Right hindlimb (tissue), 1 donor: ENCODE measurements at regions not wholly inside any gene's neighbourhood (a gene's known extent, or its start where the extent isn't known, plus 50 kb on each side); places are given as distances from the start of the nearest gene placed in this dataset.

Experiments used
- DNase-seq: peaks from one replicate; pipeline ENCODE4 v3.0.0-alpha.2; 2018

DNA sequence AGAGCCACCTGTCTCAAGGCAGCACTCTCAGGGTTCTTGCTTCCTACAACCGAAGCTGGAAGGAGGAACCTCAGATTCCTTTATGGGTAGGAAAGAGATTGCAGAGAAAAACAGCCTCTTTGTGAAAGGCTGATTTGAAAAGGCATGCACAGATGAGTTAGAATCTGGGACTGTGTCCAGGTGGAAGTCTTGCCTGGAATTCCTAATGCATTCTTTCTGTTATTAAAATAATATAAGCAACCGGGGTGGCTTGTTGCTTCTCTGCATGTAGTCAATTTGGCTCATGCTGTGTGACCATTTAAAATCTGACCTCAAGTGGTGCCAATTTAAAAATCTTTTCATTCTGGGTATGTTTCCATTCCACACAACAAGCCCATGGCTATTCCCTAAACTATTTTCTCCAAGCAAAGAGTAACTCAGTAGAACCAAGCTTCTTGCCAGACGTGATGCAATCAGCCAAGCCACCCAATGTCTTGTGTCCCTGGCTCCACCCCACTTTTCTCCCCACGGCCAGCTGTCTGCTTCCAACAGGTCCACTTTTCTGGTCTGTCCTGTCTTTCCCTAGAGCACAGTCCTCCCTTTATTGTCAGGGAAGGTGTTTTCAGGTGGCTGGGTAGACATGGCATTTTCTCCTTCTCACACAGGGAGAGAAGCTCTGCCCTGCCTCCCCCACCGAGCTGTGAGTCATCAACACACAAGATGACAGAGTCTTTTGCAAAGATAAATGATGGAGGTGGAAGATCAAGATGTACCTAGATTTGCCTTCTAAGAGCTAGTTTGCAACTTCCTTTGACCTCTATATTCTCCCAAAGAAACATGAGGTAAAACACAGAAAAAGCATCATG is 394.3 kb downstream of the FOXO1 start:
- peak; percentile 62 for DNase-seq

DNA sequence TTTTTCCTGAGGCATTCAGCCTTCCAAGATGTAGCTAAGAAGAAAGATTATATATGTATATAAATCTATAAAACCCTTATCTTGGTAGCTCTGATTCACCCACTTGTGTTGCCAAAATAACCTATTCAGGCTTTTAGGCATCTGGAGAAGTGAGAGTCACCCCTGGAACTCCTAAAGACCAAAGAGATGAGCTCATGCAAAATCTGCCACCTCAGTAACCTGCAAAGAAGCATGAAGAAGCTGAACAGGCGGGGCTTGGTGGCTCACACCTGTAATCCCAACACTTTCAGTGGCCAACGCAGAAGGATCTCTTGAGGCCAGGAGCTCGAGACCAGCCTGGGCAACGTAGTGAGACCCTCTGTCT is 393.7 kb downstream of the FOXO1 start:
- DNase-seq, result no peak

DNA sequence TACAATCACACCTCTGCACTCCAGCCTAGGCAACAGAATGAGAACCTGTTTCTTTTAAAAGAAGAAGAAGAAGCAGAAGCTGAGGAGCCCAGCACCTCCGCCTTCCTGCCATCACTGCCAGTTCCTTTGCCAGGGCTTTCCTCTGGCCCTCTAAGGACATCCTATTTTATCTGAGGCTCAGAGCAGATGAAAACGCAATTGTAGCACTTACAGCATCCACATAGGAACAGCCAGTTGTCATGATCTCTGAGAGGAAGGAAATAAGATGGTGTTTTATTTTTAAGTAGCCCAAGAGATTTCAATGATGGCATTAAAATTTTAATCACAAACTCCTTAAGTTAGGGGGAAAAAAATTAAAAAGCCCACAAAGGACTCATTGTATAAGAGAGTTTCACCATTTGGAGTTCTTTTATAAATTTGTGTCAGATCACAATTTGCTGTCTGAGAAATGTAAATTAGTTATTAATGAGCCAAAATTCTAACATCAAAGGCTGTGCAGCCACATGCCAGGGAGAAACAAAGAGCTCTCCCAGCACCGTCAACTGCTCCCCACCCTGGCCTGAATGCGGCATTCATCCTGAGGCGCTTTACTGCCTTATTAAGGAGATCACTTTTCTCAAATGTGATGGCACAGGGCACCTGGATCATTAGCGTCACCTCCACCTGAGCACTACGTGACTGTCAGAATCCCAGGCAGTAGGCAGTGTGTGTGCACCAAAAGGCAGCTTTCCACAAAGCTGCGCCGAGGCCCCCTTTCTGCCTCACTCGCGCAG is 393.0 kb downstream of the FOXO1 start:
- no peak for DNase-seq

DNA sequence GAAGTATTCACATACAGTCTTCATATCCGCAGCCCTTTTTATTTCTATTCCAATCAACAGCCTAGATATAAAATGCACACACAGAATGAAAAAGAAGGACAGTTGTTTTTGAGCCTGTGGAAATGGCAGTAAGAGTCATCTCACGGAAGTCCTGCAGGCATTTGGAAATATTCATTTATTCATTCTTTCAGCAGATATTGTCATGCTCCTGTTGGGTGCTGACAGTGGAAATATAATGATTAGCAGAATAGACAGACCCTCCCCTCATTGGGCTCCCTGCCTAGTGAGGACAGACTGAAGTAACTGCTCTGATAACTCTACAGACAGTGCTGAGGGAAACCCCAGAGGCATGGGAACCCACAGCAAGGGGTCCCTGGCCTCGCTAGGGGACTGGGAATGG is 392.3 kb downstream of the FOXO1 start:
- no peak for DNase-seq

DNA sequence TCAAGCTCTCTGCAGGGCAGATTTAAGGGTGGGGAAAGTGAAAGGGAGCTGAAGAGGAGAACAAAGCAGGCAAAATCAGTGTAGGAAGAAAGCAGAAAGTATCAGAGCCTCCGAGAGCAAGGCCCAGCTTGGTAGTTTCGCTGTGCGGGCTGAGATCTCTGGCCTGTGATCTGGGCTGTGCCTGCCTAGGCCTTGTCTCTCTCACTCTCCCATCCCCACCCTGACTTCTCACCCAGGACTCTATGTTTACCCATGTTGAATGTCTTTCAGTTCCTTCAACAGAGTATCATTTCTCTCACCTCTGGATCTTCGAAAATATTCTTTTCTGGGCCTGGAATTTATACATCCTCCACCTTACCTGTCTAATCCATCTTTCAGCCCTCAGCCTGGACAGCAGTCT is 391.3 kb downstream of the FOXO1 start:
- DNase-seq, result no peak

DNA sequence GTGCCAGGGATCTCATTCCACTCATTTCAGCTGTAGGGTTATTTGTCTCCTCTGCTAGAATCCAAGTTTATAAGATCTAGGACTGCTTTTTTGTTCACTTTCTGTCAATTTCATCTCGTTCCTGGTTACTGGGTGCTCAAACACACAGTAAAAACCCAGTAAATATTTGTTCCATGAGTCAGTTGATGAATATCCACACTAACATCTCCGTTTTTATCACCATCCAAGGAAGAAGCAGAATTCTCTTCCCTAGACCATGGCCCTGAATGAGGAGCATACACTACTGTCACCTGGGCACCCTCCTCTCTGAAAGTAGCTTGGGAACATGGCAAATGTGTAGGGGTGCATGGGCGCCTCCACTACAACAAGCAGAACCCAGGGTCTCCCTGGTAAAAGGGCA is 390.8 kb downstream of the FOXO1 start:
- no peak for DNase-seq

DNA sequence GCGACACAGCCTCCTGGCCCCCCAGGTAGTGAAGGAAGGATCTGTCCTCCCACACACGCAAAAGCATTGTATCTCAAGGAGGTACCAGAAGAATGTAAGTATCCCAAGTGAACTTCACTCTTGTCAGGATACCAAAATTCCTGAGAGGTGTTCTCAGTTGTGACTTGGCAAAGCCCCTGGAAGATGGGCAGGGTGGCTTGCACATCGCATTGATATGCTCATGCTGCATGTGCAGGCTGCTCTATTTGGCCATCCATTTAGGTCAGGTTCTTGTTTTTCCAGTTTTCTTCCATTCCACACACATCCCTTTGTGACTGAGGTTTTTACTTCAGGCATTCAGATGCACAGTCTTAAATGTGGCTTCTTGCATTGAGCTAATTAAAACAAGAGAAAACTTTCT is 382.8 kb downstream of the FOXO1 start:
- DNase-seq, result no peak

DNA sequence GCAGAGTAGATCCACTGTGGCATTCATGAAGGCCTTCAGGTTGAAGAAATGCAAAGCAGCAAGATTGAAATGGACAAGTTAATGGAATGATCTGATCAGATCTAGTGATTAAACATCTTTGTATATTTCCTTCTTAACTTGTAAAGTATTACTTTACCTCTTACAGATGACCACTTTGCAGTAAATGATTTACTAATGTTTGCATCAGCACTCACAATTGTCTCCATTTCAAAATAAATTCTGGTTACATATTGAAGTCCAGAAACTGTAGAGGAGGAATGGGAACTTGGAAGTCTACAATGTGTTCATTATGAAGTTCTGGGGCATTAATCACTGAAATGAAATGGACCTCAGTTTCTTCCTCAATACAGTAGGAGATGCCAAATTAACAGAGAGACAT is 380.8 kb downstream of the FOXO1 start:
- DNase-seq, result no peak

DNA sequence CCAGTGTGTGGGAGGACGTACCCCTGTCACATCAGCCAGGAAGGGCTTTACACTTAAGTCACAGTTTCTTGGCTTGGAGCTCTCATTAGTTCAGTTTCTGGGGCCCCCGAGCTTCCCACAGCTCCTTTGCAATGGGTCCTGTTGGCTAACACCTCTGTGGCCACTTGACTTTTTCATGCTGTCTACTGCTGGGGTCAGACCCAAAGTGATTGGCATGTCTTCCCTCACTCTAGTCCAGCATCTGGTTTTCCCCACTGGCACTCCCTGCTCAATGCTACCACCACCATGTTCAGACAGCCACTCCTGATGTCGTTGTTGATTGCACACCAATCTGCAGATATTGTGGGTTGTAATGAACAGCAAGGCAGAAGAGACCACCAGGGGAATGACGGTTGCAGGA is 379.0 kb downstream of the FOXO1 start:
- no peak for DNase-seq

DNA sequence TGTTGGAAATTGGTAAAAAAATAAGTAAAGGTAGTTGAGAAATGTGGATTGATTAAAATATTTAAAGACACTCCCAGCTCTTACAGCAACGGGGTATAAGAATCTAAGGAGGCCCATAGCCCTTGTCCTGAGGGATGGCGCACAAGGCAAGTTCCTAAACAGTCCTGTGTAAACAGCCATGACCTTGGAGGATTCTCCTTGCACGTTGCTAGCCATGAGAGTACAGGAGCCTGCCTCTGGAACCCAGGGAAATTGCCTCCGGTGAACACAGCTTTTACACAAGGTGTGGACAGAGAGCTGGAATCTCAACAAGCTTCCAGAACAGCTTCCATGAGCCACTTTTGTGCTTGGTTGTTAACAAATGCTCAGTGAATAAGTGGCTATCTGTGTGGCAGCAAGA is 378.2 kb downstream of the FOXO1 start:
- no peak for DNase-seq

DNA sequence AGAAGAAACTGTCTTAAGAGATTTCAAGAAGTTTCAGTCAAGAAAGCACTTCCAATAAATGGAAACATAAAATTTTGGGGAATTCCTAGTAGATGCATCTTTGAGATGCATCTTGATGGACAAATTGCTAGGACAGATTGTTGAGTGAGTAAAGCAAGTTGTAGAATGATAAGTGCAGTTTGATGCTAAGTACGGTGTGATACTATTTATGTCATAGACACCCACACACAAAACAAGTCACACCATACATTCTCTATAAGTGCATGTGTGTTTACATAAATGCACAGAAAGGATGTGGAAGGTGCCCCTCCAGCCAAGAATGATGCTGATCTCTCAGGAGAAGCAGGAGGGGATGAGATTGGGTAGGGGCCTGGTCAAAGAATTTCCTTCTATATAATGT is 375.7 kb downstream of the FOXO1 start:
- DNase-seq, result no peak

DNA sequence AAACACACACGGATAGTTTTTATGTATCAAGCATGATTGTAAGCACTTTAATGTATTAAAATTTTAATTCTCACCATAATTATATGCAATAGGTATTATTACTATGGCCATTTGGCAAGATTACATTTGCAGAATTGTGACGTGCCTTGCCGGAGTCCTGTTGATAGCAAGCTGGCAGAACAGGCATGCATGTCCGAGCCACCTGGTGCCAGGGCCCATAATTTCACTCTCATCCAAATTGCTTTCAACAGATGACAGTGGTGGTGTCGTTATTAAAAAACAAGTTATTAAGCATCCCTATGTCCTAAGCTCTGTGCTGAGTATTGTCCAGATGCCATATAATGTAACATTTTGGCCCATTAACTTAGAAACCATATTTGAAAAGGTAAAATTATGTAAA is 374.3 kb downstream of the FOXO1 start:
- no peak for DNase-seq

DNA sequence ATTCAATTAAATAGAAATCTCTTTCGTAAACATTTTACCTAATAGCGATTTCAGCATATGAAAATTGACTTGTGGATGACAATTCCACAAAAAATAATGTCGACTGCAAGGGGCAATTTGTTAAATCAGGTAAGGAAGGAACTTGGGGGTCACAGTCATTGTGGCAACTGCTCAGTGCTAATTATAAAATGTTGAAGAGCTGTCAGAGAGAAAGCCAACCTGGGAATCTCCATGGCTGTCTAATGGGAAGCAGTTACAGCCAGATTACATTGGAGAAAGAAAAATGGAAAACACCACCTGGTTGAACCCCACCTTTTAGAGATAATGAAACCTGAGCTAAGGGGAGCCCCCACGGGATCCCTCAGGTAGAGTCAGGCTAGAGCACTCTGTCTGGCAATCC is 373.9 kb downstream of the FOXO1 start:
- no peak for DNase-seq

DNA sequence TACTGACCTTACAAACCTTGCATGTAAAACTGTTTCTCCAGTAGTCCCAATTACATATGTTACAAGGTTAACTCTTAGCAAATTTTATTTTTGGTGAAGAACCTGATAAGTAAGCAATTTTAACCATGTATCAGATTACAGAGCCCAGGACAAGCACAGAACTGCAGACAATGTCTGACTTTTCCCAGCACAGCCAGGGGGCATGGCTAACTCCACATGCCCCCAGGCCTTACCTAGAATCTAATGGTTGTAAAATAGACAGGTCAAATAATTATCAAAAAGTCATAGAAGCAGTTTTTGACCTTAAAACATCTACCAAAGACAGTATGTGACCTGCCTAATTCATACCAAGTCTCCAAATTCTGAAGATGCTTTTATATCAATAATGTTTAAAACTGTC is 364.1 kb downstream of the FOXO1 start:
- DNase-seq, result no peak

DNA sequence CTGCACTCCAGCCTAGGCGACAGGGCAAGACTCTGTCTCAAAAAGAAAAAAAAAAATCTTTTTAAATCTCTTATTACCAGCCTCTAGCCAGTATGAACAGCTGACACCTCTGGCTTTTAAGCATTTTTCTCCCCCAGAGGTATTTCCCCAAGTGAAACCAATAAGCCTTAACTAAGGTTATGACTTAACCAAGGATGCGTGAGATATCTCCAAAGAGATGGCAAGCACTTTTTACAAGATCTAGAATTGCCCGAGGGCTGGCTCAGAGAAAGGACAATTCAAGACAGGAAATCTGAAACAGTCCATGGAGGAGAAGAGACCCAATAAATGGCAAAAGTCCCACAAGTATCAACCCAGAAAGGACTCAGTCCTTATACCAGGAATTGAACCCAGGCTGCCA is 362.1 kb downstream of the FOXO1 start:
- no peak for DNase-seq

DNA sequence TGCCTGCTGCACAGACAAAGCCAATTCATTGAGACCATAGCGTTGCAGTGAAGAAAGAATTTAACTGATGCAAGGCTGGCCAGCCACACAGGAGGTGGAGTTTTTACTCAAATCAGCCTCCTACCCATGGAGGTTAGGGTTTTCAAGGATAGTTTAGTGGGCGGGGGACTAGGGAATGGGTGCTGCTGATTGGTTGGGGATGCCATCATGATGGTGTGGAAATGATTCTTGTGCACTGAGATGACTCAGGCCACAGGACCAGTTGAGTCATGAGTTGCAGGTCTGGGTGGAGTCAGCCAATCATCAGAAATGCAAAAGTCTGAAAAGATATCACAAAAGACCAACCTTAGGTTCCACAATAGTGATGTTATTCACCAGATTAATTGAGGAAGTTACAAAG is 359.6 kb downstream of the FOXO1 start:
- no peak for DNase-seq

DNA sequence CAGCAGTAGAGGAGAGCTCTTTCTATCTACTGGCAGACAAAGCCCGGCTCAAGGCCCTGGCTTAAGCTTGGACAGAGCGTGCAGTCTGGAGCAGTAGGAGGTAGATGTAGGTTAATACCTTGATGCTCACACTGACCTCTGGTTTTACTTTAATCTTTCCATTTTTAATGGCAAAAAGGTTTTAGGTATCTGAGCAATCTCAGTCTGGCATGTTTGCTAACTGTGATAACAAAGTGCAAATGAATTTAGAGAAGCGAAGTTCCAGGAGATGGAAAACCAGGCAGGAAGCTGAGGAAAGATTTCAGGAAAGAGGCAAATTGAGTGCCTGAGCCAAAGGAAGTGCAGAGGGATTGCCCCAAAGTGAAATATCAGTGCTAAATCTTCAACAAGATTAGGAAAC is 356.6 kb downstream of the FOXO1 start:
- no peak for DNase-seq

DNA sequence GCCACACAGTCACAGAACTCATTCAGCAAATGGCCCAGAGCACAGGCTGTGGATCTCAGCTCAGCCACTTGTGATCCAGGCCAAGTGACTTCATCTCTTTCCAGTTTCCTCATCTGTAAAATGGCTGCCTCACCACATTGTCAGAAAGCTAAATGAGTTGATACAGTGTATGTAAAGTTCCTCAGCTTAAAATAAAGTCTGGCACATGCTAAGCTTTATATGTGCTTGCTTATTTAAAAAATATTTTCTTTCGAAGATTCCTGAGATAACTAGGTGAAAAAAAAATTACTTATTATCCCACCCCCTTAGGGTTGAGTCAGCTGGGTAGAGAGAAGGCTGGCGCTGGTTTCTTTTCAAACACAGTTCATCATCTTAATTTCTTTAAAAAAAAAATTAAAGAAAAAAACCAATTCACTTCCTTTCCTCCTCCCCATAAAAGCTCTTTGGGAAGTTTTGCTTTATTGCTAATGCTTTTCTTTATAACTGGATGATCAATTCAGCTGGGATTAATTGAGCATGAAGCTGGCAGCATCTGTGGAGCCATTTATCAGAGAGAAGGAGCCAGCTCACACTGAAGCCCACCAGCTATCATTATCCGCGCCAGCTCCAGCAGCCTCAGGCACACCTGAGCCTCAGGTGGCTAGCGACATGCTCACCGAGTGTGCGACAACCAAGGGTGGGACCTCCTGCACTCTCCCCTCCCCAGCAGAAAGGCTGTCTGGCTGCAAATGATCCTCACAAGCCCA is 354.9 kb downstream of the FOXO1 start:
- no peak for DNase-seq

DNA sequence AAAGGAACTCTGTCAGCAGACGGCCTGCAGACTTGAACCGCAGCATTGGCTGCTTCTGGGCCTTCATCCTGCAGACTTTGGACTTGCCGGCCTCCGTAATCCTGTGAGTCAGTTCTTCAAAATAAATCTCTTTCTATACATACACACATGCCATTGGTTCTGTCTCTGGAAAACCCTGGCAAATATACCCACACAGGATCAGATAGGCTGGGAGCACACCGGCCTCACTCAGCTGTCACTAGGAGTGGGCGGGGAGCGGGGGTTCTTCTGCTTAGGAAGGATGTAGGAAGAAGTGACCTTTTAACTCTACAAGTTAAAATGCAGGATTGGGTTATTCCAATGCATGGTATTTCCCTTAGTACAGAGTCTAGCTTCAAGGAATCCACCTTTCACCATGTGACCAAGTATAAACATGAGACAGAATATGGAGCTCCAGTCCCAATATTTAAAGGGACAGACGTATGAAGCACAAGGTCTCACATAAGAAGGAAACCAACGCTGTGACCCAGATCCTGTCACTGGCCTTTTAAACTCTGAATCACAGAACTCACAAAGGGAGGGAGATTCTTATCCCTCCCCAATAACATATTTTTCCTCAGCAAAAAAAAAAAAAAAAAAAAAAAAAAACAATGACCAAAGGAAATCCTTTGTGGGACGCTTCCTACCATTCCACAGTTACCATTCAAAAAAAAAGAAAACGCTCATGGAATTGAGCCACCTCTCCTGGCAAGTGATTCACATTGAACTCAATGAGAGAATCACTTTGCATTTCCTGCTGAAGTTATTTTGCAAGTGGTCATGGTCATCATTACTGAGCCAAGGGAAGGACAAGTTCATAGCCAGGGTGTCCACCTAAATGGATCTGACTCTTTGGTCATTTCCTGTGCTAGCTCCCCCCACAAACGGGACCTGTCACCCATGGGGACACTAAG is 352.9 kb downstream of the FOXO1 start:
- DNase-seq, result no peak

DNA sequence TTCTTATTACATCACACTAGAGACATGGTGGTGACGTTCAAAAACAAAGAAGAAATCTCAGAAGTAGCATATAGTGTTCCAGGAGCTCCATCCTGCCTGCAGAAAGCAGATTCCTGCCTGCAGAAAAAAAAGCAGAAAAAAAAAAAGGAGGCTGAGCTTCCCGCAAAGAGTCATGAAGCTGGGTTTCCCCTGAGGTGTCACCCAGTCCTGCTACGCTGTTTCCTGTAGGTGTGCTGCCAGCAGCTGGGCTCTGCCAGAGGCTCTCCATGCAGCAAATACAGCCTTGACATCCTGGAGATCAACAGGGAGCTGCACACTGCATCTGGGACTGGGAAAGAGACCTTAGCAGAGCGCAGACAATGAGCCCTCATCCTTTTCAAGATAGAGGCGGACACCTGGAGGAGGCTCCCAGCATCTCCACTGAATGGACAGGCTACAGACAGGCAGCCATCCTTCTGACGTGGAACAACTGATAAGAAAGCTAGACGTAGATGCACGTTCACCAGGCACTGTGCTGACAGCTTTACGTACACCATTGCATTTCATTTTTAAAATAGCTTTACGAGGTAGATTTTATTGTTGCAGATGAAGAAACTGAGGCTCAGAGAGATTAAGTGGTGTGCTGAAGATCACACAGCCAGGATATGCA is 350.9 kb downstream of the FOXO1 start:
- no peak for DNase-seq

DNA sequence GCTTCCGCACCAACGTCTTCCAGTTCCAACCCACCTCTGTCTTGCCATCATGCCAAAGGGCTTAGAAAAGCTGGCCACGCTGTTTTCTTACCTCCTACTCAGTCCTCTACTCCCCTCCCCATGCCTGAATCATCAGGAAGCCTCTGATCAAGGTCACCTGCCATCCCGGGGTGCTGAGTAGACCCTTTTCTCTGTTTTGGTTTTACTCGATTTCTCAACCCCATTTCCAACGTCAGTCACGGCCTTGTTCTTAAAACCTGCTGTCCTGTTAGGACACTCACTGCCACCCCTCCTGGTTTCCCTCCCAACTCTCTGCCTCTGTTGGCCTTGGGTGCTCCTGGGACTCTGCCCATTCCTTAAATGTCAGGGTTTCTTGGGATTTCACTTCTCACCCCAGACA is 350.1 kb downstream of the FOXO1 start:
- no peak for DNase-seq

DNA sequence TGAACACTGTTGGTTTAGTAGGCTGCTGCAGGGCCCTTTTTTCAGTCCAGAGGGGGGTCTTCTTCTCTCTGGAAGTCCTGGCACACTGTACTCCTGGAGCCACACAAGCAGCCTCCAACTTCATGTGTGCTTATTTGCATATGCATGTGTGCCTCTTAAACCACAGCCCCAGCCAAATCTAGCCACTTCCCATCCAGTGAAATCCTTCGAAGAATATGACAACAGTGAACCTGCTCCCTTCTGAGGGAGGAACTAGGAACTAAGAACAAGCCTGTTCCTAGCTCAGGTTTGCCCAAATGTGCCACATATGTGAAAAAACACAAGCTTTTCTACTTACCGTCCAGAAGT is 348.5 kb downstream of the FOXO1 start:
- DNase-seq, result no peak
